Upper lobe of right lung (tissue), 1 donor: ENCODE measurements at regions not wholly inside any gene's neighbourhood (a gene's known extent, or its start where the extent isn't known, plus 50 kb on each side); places are given as distances from the start of the nearest gene placed in this dataset.
"Not testable (repeated sequence)": the region's sequence is repeated elsewhere in the genome, so short reads cannot be mapped to it uniquely, and the experiment has no call there.

ENCODE experiments used
- ATAC-seq: fragments of 200-7000 bp; cut with Tn5 transposase; one replicate; pipeline ENCODE4 v1.9.1; 2020; ENCODE audit warnings: mild to moderate bottlenecking, moderate library complexity
- DNase-seq: peaks from one replicate; pipeline ENCODE4 v3.0.0-alpha.2; 2020
- H3K27ac ChIP-seq: fragments of 200-600 bp; one replicate; pipeline ENCODE4 v1.8.0; 2022
- H3K27me3 ChIP-seq: fragments of 200-600 bp; one replicate; pipeline ENCODE4 v1.8.0; 2022; ENCODE audit warnings: mild to moderate bottlenecking
- H3K36me3 ChIP-seq: fragments of 200-600 bp; one replicate; pipeline ENCODE4 v1.8.0; 2022
- H3K4me1 ChIP-seq: fragments of 200-600 bp; one replicate; pipeline ENCODE4 v1.8.0; 2022
- H3K4me3 ChIP-seq: fragments of 200-600 bp; one replicate; pipeline ENCODE4 v1.8.0; 2022; ENCODE audit warnings: mild to moderate bottlenecking
- H3K9me3 ChIP-seq: fragments of 200-600 bp; one replicate; pipeline ENCODE4 v1.8.0; 2022
- intact Hi-C: fragments of 100-400 bp; cut with DNase I; formaldehyde crosslinking; loops from one replicate; pipeline ENCODE4 v1.11.0; 2022
- TF ChIP-seq, protein P1 (sequence below): fragments of 200-600 bp; IDR thresholded peaks from one replicate; pipeline ENCODE4 v1.8.0; 2022; ENCODE audit warnings: antibody characterized with exemption
- donor health status: DM: no; HTN: yes; CAD: no; lungs with severe emphysema.

GRCh38 chr13:62377838-62378237 lies 962.2 kb upstream of the PCDH20 start:
- TF ChIP-seq, protein P1, sequence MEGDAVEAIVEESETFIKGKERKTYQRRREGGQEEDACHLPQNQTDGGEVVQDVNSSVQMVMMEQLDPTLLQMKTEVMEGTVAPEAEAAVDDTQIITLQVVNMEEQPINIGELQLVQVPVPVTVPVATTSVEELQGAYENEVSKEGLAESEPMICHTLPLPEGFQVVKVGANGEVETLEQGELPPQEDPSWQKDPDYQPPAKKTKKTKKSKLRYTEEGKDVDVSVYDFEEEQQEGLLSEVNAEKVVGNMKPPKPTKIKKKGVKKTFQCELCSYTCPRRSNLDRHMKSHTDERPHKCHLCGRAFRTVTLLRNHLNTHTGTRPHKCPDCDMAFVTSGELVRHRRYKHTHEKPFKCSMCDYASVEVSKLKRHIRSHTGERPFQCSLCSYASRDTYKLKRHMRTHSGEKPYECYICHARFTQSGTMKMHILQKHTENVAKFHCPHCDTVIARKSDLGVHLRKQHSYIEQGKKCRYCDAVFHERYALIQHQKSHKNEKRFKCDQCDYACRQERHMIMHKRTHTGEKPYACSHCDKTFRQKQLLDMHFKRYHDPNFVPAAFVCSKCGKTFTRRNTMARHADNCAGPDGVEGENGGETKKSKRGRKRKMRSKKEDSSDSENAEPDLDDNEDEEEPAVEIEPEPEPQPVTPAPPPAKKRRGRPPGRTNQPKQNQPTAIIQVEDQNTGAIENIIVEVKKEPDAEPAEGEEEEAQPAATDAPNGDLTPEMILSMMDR = no peak
- ATAC-seq = no peak
- Histone ChIP-seq H3K36me3 (no peaks in the 10 kb centered on the region), H3K4me1 (no peaks in the 10 kb centered on the region), H3K4me3 (no peak overlapping the region), H3K27me3 (no peaks in the 10 kb centered on the region), H3K27ac (no peak overlapping the region), H3K9me3 (no peaks in the 10 kb centered on the region)
- no peak for DNase-seq
- intact Hi-C loops = no loop called here

- Histone ChIP-seq H3K9me3 (no peaks in the 10 kb centered on the region), H3K36me3 (no peaks in the 10 kb centered on the region), H3K4me3 (no peak overlapping the region), H3K27ac (no peak overlapping the region), H3K27me3 (no peaks in the 10 kb centered on the region), H3K4me1 (no peaks in the 10 kb centered on the region)
- intact Hi-C loops = no loop called here
- TF ChIP-seq, protein P1 = no peak
- DNase-seq (no peak), ATAC-seq (no peak)
Measured at GRCh38 chr13:62375653-62376052, 960.0 kb upstream of the PCDH20 start.

- TF ChIP-seq, protein P1 = no peak
- Histone ChIP-seq H3K27me3 (no peaks in the 10 kb centered on the region), H3K36me3 (no peaks in the 10 kb centered on the region), H3K9me3 (no peaks in the 10 kb centered on the region), H3K4me1 (no peaks in the 10 kb centered on the region), H3K4me3 (no peak overlapping the region), H3K27ac (no peak overlapping the region)
- intact Hi-C loops = no loop called here
- DNase-seq = no peak
- no peak for ATAC-seq
Measured at GRCh38 chr13:62371737-62372136, 956.1 kb upstream of the PCDH20 start.

DNA sequence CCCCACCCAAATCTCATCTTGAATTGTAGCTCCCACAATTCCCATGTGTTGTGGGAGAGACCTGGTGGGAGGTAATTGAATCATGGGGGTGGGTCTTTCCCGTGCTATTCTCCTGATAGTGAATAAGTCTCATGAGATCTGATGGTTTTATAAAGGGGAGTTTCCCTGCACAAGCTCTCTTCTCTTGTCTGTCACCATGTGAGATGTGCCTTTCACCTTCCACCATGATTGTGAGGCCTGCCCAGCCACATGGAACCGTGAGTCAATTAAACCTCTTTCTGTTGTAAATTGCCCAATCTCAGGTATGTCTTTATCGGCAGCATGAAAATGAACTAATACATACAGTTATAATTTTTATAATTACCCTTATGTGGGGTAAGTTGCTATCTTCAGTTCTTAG lies 952.3 kb upstream of the PCDH20 start:
- H3K4me3 ChIP-seq, DNase-seq, ATAC-seq, H3K36me3 ChIP-seq, H3K9me3 ChIP-seq, H3K27me3 ChIP-seq, intact Hi-C loops, H3K27ac ChIP-seq, H3K4me1 ChIP-seq: not testable (repeated sequence)

DNA sequence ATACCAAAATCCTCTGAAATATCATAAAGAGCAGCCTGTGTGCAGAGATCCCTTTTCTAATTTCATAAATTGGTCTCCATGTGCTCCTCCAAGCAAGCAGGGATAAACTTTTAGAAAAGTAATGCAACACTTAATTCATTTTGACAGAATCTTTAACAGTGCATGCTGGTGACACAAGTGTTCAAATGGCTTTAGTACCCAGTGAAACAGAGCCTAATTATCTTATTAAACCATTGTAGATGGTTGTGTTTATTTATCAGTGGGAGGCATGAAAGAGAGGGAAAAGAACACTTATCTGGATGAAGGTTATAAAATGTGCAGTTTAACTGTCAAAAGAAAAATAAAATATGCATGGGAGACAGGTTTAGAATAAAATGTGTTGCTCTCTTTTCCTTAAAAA lies 945.0 kb upstream of the PCDH20 start:
- no peak overlapping the region for H3K27ac ChIP-seq
- no peaks in the 10 kb centered on the region for H3K27me3 ChIP-seq
- no peak for DNase-seq
- H3K9me3 ChIP-seq = no peaks in the 10 kb centered on the region
- TF ChIP-seq, protein P1 = no peak
- H3K36me3 ChIP-seq = no peaks in the 10 kb centered on the region
- H3K4me1 ChIP-seq = no peaks in the 10 kb centered on the region
- ATAC-seq = no peak
- H3K4me3 ChIP-seq = no peak overlapping the region
- intact Hi-C loops = no loop called here

DNA sequence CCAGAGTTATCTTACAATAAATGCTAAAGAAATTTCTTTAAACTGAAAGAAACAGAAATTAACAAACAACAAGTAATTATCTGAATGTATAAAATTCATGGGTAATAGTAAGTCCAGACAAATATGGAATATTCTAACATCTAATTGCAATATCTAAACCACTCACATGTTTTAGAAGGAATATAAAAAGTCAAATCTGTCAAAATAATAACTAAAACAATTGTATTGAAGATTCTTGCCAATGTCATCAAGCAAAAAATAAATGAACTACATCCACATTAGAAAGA lies 942.9 kb upstream of the PCDH20 start:
- ATAC-seq = no peak
- intact Hi-C loops = no loop called here
- Histone ChIP-seq H3K9me3 (no peaks in the 10 kb centered on the region), H3K27ac (no peak overlapping the region), H3K4me3 (no peak overlapping the region), H3K27me3 (no peaks in the 10 kb centered on the region), H3K4me1 (no peaks in the 10 kb centered on the region), H3K36me3 (no peaks in the 10 kb centered on the region)
- TF ChIP-seq, protein P1 = no peak
- no peak for DNase-seq
